HEK293T (cell line): ENCODE measurements at regions not wholly inside any gene's neighbourhood (a gene's known extent, or its start where the extent isn't known, plus 50 kb on each side); places are given as distances from the start of the nearest gene placed in this dataset.

ENCODE experiments used
- CTCF ChIA-PET: fragments of 350-600 bp; formaldehyde crosslinking; extraction: SDS; loops from one replicate; lab custom pipeline; 2021; ENCODE audit warnings: antibody characterized with exemption, inconsistent platforms; lab: Yijun Ruan, JAX
- POLR2A ChIA-PET: fragments of 350-600 bp; formaldehyde crosslinking; extraction: SDS; loops from one replicate; lab custom pipeline; 2020; ENCODE audit warnings: antibody characterized with exemption, inconsistent platforms; lab: Yijun Ruan, JAX
- DNase-seq: peaks from one replicate; pipeline ENCODE4 v3.0.0; 2012; ENCODE audit warnings: mixed read lengths; ENCODE audit errors: extremely low spot score
- ARNT ChIP-seq: fragments of 450-650 bp; IDR thresholded peaks from 2 replicates; pipeline ENCODE4 v1.6.1; 2017; ENCODE audit warnings: mild to moderate bottlenecking
- BHLHE40 ChIP-seq: fragments of 450-650 bp; IDR thresholded peaks from 2 replicates; pipeline ENCODE4 v1.6.1; 2016; ENCODE audit warnings: mild to moderate bottlenecking, moderate library complexity, borderline replicate concordance
- CTBP1 ChIP-seq: fragments of 450-650 bp; IDR thresholded peaks from 2 replicates; pipeline ENCODE4 v1.6.1; 2016; ENCODE audit warnings: borderline replicate concordance
- ELF4 ChIP-seq: fragments of 450-650 bp; IDR thresholded peaks from 2 replicates; pipeline ENCODE4 v1.6.1; 2017; ENCODE audit warnings: antibody characterized with exemption
- FOXA1 ChIP-seq: fragments of 450-650 bp; IDR thresholded peaks from 2 replicates; pipeline ENCODE4 v1.6.1; 2016; ENCODE audit warnings: mild to moderate bottlenecking
- FOXK2 ChIP-seq: fragments of 450-650 bp; IDR thresholded peaks from 2 replicates; pipeline ENCODE4 v1.6.1; 2016; ENCODE audit warnings: mild to moderate bottlenecking
- FOXM1 ChIP-seq: fragments of 450-650 bp; IDR thresholded peaks from 2 replicates; pipeline ENCODE4 v1.6.1; 2017; ENCODE audit warnings: mild to moderate bottlenecking, borderline replicate concordance
- HDGF ChIP-seq: fragments of 450-650 bp; IDR thresholded peaks from 2 replicates; pipeline ENCODE4 v1.6.1; 2017; ENCODE audit warnings: antibody characterized with exemption, borderline replicate concordance
- L3MBTL2 ChIP-seq: fragments of 450-650 bp; conservative IDR thresholded peaks from 2 replicates; pipeline ENCODE4 v1.6.1; 2016; ENCODE audit warnings: mild to moderate bottlenecking
- LEF1 ChIP-seq: fragments of 450-650 bp; IDR thresholded peaks from 2 replicates; pipeline ENCODE4 v1.6.1; 2017; ENCODE audit warnings: mild to moderate bottlenecking, borderline replicate concordance
- NFRKB ChIP-seq: fragments of 450-650 bp; IDR thresholded peaks from 2 replicates; pipeline ENCODE4 v1.6.1; 2016; ENCODE audit warnings: mild to moderate bottlenecking, moderate library complexity
- PKNOX1 ChIP-seq: fragments of 450-650 bp; IDR thresholded peaks from 2 replicates; pipeline ENCODE4 v1.6.1; 2016
- SP1 ChIP-seq: fragments of 450-650 bp; IDR thresholded peaks from 2 replicates; pipeline ENCODE4 v1.6.1; 2017
- SUZ12 ChIP-seq: fragments of 450-650 bp; IDR thresholded peaks from 2 replicates; pipeline ENCODE4 v1.6.1; 2016; ENCODE audit warnings: mild to moderate bottlenecking
- TARDBP ChIP-seq: fragments of 450-650 bp; IDR thresholded peaks from 2 replicates; pipeline ENCODE4 v1.6.1; 2016
- ZNF384 ChIP-seq: fragments of 450-650 bp; IDR thresholded peaks from 2 replicates; pipeline ENCODE4 v1.6.1; 2016

GRCh38 chr12:71239731-71240130 is 81.9 kb upstream of the TSPAN8 start:
- CTCF ChIA-PET = no interaction called here
- TF ChIP-seq SUZ12 (no peak), BHLHE40 (no peak), HDGF (no peak), ARNT (no peak), NFRKB (no peak), FOXM1 (no peak), CTBP1 (no peak), FOXA1 (no peak), SP1 (no peak), ELF4 (no peak), LEF1 (no peak), FOXK2 (no peak), L3MBTL2 (no peak), TARDBP (no peak), ZNF384 (no peak), PKNOX1 (no peak)
- POLR2A ChIA-PET = no interaction called here
- DNase-seq = no peak

- POLR2A ChIA-PET = no interaction called here
Observed at GRCh38 chr12:71237128-71237527, 79.3 kb upstream of the TSPAN8 start.

GRCh38 chr12:71236133-71236660 is 78.4 kb upstream of the TSPAN8 start:
- no peak for TF ChIP-seq PKNOX1
- no peak for DNase-seq
- ChIA-PET POLR2A (no interaction called here), CTCF (no interaction called here)

More at GRCh38 chr12:71237128-71237527, 79.3 kb upstream of the TSPAN8 start:
- TF ChIP-seq TARDBP (no peak), L3MBTL2 (no peak), LEF1 (no peak), ZNF384 (no peak), SUZ12 (no peak), FOXK2 (no peak), FOXM1 (no peak), SP1 (no peak), NFRKB (no peak)
- DNase-seq = no peak
- CTCF ChIA-PET = no interaction called here

GRCh38 chr12:71233083-71233482 is 75.3 kb upstream of the TSPAN8 start:
- no peak for DNase-seq
- CTCF ChIA-PET = no interaction called here
- POLR2A ChIA-PET = no interaction called here
- TF ChIP-seq TARDBP (no peak), ARNT (no peak), ELF4 (no peak), SP1 (no peak), ZNF384 (no peak), FOXA1 (no peak), L3MBTL2 (no peak)

- ChIA-PET POLR2A (no interaction called here), CTCF (no interaction called here)
- TF ChIP-seq FOXA1 (no peak), PKNOX1 (no peak), SP1 (no peak), CTBP1 (no peak), NFRKB (no peak), L3MBTL2 (no peak), TARDBP (no peak), ARNT (no peak), FOXK2 (no peak), FOXM1 (no peak)
- DNase-seq = no peak
Observed at GRCh38 chr12:71230542-71230941, 72.7 kb upstream of the TSPAN8 start.

GRCh38 chr12:71223139-71223538 is 65.3 kb upstream of the TSPAN8 start:
- POLR2A ChIA-PET = no interaction called here
- TF ChIP-seq ELF4 = no peak
- no peak for TF ChIP-seq NFRKB
- no peak for TF ChIP-seq BHLHE40
- TF ChIP-seq LEF1 = no peak
- TF ChIP-seq ARNT = no peak
- no peak for TF ChIP-seq PKNOX1
- no peak for TF ChIP-seq CTBP1
- TF ChIP-seq SUZ12 = no peak
- no peak for TF ChIP-seq ZNF384
- no peak for TF ChIP-seq TARDBP
- no peak for TF ChIP-seq HDGF
- TF ChIP-seq FOXK2 = no peak
- TF ChIP-seq FOXA1 = no peak
- no peak for TF ChIP-seq FOXM1
- TF ChIP-seq SP1 = no peak
- no peak for DNase-seq
- CTCF ChIA-PET = no interaction called here
